ENCODE measurements at regions not wholly inside any gene's neighbourhood (a gene's known extent, or its start where the extent isn't known, plus 50 kb on each side); places are given as distances from the start of the nearest gene placed in this dataset.

GRCh38 chr10:52663161-52663560, 109.4 kb downstream of the MBL2 start:
- no peak overlapping the region for H3K9ac ChIP-seq (ENCODE audit: low read depth in 1 of 2, low read length in 2 of 2)
- no peaks in the 10 kb centered on the region for H3K36me3 ChIP-seq (ENCODE audit: control insufficient read depth in 4 of 4, insufficient read depth in 3 of 4, low read depth in 1 of 4, low read length in 3 of 4)
- peaks cover 0 to 3% (median 1%) of the 10 kb centered on the region in 4 donors for H3K9me3 ChIP-seq (ENCODE audit: control insufficient read depth in 4 of 4, low read length in 3 of 4)
- DNase-seq (ENCODE audit: low spot score): no peak
- peaks cover 0 to 2% (median 0%) of the 10 kb centered on the region in 4 donors for H3K27me3 ChIP-seq (ENCODE audit: control insufficient read depth in 4 of 4, insufficient read depth in 4 of 4, low read length in 3 of 4)
- H3K27ac ChIP-seq (ENCODE audit: low read depth in 1 of 2, low read length in 2 of 2): no peak overlapping the region
- H3K4me3 ChIP-seq (ENCODE audit: low read depth in 1 of 3, low read length in 3 of 3): no peak overlapping the region
- TF ChIP-seq FOXA1 (IDR thresholded peaks at IDR 0.05) (no peak), NR2F2 (IDR thresholded peaks at IDR 0.05) (no peak), RAD21 (IDR thresholded peaks at IDR 0.05) (no peak), REST (IDR thresholded peaks at IDR 0.05) (no peak), HNF4G (IDR thresholded peaks at IDR 0.05) (no peak), HNF4A (conservative IDR thresholded peaks at IDR 0.05) (no peak)
- H3K4me1 ChIP-seq (ENCODE audit: control insufficient read depth in 4 of 4, insufficient read depth in 4 of 4, low read length in 3 of 4): no peaks in the 10 kb centered on the region
- WGBS: 75% methylated on average over 3 of the region's 3 CpGs

DNA sequence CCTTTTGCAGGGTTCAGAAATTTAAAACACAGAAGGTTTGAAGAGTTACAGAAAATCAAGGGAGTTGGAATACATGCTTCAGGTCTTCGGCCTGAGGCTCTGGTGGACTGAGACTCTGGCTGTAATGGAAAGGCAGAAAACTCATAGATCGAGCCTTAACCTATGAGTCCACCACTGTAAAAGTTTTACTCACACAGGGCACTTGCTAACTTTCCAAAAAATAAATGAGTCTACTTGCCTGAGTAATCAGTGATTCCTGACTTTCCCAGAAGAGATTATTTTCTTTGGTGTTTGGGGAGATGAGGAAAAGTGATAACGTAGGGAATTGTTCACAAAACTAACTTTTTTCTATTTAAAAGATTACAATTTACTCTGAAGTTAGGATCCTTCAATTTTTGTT, 108.0 kb downstream of the MBL2 start:
- Histone ChIP-seq H3K4me3 (ENCODE audit: low read depth in 1 of 3, low read length in 3 of 3) (no peak overlapping the region), H3K36me3 (ENCODE audit: control insufficient read depth in 4 of 4, insufficient read depth in 3 of 4, low read depth in 1 of 4, low read length in 3 of 4) (no peaks in the 10 kb centered on the region), H3K27me3 (ENCODE audit: control insufficient read depth in 4 of 4, insufficient read depth in 4 of 4, low read length in 3 of 4) (peaks cover 0 to 2% (median 0%) of the 10 kb centered on the region in 4 donors), H3K27ac (ENCODE audit: low read depth in 1 of 2, low read length in 2 of 2) (no peak overlapping the region), H3K9me3 (ENCODE audit: control insufficient read depth in 4 of 4, low read length in 3 of 4) (peaks cover 0 to 3% (median 1%) of the 10 kb centered on the region in 4 donors), H3K9ac (ENCODE audit: low read depth in 1 of 2, low read length in 2 of 2) (no peak overlapping the region), H3K4me1 (ENCODE audit: control insufficient read depth in 4 of 4, insufficient read depth in 4 of 4, low read length in 3 of 4) (no peaks in the 10 kb centered on the region)
- 78% methylated on average over 3 of the region's 3 CpGs for WGBS
- no peak for TF ChIP-seq FOXA1 (IDR thresholded peaks at IDR 0.05)
- TF ChIP-seq, protein P1, sequence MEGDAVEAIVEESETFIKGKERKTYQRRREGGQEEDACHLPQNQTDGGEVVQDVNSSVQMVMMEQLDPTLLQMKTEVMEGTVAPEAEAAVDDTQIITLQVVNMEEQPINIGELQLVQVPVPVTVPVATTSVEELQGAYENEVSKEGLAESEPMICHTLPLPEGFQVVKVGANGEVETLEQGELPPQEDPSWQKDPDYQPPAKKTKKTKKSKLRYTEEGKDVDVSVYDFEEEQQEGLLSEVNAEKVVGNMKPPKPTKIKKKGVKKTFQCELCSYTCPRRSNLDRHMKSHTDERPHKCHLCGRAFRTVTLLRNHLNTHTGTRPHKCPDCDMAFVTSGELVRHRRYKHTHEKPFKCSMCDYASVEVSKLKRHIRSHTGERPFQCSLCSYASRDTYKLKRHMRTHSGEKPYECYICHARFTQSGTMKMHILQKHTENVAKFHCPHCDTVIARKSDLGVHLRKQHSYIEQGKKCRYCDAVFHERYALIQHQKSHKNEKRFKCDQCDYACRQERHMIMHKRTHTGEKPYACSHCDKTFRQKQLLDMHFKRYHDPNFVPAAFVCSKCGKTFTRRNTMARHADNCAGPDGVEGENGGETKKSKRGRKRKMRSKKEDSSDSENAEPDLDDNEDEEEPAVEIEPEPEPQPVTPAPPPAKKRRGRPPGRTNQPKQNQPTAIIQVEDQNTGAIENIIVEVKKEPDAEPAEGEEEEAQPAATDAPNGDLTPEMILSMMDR (IDR thresholded peaks at IDR 0.05; ENCODE audit: low read depth, low read length, missing input control): no peak
- no peak for TF ChIP-seq TAF1 (conservative IDR thresholded peaks at IDR 0.05)
- no peak for TF ChIP-seq REST (IDR thresholded peaks at IDR 0.05)
- TF ChIP-seq, protein P2, sequence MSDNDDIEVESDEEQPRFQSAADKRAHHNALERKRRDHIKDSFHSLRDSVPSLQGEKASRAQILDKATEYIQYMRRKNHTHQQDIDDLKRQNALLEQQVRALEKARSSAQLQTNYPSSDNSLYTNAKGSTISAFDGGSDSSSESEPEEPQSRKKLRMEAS (IDR thresholded peaks at IDR 0.05): no peak
- TF ChIP-seq FOXA2 (IDR thresholded peaks at IDR 0.05): no peak
- no peak for TF ChIP-seq RAD21 (IDR thresholded peaks at IDR 0.05)
- TF ChIP-seq HNF4A (conservative IDR thresholded peaks at IDR 0.05): no peak
- no peak for TF ChIP-seq YY1 (IDR thresholded peaks at IDR 0.05)
- DNase-seq (ENCODE audit: low spot score): no peak
